ENCODE measurements at regions not wholly inside any gene's neighbourhood (a gene's known extent, or its start where the extent isn't known, plus 50 kb on each side); places are given as distances from the start of the nearest gene placed in this dataset.

DNA sequence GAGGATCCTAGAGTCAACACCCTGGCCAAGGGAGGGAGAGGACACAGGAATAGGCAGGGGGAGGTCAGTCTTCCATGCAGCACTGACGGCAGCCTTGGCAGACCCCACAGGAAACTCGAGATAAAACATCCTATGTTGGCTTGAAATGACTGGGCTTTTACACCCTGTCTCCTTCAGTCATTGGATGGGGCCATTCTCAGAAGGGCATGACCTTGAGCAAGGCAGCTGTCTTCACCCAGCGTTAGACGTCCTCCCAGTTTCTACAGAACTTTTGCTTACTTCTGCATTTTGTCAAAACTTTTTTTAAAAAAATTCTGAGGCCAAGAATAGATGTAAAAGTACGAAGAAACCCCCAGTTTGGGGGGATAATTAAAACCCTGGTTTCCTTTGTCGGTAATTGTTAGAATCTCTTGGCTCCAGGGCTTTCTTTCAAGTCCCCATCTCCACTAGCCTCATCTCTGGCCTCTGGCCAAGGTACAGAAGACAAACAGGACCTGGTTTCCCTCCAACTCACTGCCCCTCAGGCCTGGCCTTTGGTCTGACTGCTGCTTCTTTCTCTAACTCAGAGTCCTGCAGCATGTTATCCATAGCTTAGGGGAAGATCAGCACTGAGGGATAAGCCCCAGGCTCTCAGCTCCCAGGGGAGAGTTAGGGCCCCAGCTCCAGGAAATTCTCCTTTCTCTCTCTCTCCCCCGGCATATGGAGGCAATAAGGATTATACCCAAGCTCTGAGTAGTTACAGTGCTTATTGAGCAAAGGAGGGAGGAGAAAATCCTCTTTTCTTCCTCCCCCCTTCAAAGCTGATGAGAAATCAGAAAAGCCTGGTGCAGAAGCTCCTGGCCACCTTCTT lies 51.6 kb upstream of the KCND3 start:
- no peak for DNase-seq

- no peak for DNase-seq
Observed at GRCh38 chr1:112043901-112044300, 54.4 kb upstream of the KCND3 start.

DNA sequence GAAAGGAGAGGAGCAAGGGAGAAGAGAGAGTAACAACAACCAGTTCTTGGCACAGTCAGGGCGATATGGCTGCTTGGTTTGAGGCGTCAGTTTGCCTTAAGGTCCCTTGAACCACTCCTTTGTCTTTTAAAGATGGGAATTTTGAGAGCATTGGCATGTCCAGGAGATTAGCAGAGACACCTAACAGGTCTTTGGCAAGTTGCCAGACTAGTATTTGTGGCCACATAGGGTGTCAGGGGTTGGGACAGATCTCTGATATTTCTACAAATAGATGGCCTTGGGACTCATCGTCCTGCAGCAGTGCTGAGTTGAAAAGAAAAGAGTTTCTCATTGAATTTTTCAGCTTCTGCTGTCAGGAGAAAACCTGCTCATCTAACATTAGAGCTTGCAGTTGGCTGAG lies 55.3 kb upstream of the KCND3 start:
- no peak for DNase-seq

DNA sequence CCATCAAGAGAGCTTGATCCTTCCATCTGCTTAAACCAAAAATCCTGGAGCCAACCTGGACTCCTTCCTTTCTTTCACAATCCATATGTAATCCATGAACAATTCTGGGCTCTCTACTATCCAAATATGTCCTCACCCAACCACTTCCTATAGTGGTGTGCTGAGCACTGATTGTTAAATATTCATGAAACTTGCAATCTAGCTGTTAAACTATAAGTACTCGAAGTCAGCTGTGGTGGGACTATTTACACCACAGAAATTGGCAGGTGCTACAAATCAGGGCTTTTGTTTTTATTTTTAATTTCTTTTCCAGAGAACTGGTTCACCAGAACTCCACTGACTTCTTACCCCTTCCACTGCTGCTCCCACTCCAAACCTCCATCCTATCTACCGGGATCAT lies 57.2 kb upstream of the KCND3 start:
- no peak for DNase-seq

DNA sequence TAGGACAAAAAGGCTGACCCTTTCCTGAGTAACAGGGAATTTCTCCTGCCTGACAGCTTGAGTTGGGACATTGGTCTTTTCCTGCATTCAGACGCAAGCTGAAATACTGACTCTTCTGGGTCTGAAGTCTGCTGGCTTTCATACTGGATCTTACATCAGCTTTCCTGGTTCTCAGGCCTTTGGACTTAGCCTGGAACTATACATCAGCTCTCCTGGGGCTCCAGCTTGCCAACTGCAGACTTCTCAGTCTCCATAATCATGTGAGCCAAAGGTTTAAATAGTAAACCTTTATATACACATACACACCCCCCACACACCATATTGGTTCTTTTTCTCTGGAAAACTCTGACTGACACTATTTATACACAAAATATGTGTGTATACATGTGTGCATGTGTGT lies 59.0 kb upstream of the KCND3 start:
- DNase-seq = no peak

GRCh38 chr1:112054510-112054909 lies 65.0 kb upstream of the KCND3 start:
- no peak for DNase-seq

GRCh38 chr1:112056354-112056753 lies 66.9 kb upstream of the KCND3 start:
- no peak for DNase-seq

DNA sequence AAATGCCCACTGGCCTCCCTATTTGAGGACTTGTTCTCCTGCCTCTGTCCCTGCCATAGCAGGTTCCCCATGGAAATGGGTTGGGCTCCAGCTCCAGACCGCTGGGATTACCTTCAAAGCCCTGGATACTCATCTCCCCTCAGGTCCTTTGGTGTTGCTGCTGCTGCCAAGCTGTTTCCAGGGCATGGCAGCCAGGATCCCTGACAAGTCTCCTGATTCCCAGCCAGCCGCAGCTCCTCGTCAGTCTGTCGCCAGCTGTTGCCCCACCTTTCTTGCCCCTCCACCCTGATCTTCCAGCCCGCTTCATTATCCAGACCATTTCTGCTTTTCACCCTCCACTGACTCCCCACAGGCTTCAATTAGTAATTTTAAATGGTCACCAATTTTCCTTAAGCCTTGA lies 68.3 kb upstream of the KCND3 start:
- DNase-seq = no peak

DNA sequence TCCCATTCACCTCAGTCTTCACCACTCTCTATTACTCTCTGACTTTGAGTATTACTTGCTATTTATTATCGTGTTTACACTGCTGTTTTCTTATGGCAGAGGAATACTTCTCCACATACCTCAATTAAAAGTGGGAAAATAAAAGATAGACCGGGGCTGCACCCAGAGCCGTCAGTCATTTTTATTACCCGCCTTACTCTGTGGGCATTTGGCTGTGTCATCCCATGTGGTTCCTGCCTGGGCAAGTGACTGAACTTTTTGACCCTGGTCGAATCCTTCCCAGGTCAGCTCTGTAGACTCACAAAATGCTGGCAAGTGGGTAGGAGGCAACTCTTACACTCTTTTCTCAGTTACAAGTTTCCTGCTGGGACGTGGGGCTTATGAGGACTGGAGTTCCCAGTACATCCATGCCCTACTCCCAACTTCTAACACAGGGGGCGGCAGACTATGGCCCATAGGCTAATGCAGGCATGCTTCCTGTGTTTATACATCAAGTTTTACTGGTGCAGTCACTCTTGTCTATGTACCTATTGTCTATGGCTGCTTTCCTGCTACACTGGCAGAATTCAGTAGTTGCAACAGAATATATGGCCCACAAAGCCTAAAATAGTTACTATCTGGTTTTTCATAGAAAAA lies 69.5 kb upstream of the KCND3 start:
- no peak for DNase-seq

DNA sequence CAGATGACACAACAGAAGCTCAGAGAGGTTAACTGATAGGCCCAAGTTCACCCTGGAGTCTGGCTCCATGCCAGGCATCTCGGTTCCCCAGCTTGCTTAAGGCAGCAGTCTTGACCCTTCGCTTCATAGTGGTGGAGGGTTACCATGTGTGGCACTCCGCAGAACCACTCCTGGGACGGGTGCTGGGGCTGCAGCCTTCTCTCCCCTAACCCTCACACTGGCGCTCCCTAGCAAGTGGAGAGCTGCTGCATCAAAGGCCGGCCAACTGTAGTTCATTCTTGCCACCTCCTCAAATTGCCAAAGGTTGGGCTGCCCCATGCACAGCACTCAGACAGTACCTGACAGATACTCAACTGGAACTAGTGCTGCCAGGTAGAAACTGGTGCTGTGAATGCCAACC lies 70.2 kb upstream of the KCND3 start:
- DNase-seq = no peak

DNA sequence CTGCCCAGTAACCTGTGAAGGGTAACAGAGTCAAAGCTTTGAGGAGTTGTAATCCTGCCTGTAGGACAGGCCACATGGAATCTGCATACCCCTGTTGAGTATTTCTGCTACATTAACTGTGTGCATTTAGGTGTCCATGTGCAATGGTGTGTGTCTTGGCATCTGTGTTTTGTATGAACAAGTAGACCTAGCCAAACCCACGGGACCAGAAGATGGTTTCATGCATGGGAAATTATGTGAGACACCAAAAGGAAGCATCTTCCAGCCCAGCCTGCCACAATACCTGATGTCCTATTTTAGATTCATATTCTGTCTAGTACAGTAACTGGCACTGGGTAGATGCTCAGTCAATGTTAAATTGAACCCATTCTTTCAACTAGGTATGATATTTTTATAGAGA lies 70.8 kb upstream of the KCND3 start:
- DNase-seq = no peak

DNA sequence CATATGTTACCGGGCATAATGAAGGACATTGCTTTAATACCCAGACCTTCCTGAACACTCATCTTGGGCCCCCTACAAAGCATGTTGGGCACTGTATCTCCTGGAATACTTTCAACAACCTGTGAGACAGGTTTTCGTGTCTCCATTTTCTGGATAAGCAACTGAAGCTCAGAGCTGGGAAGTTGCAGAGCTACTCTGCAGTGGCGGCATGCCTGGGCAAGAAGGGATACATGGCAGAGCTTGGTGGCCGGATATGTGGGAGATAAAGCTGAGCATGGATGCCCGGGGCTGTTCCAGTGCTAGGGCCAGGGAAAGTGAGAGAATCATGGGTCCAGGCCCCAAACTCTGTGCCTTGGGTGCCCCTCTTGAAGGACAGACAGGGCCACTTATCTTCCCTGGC lies 71.6 kb upstream of the KCND3 start:
- DNase-seq = no peak

GRCh38 chr1:112061901-112062320 lies 72.4 kb upstream of the KCND3 start:
- DNase-seq = no peak

- no peak for DNase-seq
Observed at GRCh38 chr1:112063781-112064728, 74.6 kb upstream of the KCND3 start.

GRCh38 chr1:112067989-112068388 lies 78.5 kb upstream of the KCND3 start:
- no peak for DNase-seq

DNA sequence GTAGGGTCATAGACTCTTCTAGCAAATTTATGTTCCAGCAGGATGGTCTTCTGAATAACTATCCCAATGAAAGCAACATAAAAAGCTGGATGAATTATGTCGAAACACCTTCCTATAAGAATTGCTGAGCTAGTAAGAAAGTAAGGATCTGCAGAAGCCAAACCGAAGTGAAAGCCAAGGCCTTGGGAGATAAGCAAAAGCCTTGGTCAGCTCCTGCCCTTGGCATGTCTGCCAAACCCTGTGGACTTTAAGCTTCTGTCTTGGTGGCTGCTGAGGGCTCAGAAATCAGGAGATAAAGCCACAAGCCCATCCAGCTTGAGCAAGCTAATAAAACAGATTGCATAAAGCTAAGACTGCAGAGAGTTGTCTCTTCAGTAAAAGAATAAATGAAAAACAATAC lies 81.2 kb upstream of the KCND3 start:
- DNase-seq = no peak

GRCh38 chr1:112074711-112075110 lies 85.2 kb upstream of the KCND3 start:
- no peak for DNase-seq

DNA sequence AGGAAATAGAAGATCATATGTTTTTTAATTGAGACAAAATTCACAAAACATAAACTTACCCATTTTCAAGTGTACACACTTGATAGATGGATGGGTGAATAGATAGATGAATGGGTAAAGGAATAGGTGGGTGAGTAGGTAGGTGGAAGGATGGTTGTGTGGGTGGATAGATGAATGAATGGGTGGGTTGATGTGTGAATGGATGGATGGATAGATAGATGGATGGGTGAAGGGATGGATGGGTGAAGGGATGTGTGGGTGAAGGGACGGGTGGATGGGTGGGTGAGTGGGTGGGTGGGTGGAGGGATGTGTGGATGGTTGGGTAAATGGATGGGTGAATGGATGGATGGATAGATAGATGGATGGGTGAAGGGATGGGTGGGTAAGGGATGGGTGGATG lies 86.1 kb upstream of the KCND3 start:
- no peak for DNase-seq

DNA sequence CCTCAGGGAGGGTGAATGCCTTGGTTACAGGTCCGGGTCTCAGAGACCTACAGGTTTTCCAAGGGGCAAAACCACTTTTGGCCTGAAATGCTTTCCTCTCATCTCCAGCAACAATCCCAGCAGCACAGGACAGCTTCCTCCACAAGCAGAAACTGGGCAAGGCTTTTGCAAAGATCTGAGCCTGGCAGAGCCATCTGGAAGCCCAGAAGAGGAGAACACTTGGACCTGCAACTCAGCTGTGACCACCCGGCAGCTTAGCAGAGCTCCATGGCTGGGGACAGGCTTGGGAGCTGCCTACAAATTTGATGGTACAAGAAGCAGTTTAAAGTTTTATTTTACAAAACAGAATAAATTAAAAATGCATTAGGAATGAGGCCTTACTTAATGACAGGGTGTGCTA lies 90.0 kb upstream of the KCND3 start:
- DNase-seq = no peak

GRCh38 chr1:112083487-112083886 lies 94.0 kb upstream of the KCND3 start:
- no peak for DNase-seq

- DNase-seq = no peak
Observed at GRCh38 chr1:112092656-112093371, 103.3 kb upstream of the KCND3 start.

DNA sequence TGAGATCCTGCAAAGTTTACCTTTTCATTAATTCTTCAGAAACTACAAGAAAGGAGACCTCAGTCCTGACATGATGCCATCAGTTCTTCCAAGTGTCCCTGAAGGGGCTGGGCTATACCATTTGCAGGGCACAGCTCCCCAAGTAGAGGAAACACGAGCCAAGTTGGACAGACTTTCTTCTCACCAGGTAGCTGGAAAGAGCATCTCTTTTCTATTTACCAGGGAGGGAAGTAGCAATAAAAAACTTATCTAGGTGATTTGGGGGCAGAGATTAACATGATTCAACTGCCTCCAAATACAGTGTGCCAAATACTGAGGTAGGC lies 103.9 kb upstream of the KCND3 start:
- no peak for DNase-seq

DNA sequence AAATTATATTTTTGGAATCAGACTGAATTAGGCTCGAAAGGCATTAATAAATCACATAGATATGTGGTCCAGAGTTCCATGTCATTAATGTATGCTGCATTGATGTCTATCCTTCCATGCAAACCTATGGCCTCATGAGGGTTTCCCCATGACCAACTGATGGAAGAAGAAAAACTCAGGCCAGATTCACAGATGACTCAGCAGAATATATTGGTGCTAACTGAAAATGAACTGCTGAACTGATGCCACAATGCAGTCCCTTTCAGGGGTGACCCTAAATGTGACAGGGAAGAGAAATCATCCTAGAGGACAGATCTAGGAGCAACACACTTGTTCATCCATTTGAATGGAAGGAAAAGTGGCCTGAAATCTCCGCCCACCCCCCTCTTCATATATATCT lies 110.5 kb upstream of the KCND3 start:
- DNase-seq = no peak

Data from COR-L47 (cell line).